Keratinocyte (primary cell): ENCODE measurements at regions not wholly inside any gene's neighbourhood (a gene's known extent, or its start where the extent isn't known, plus 50 kb on each side); places are given as distances from the start of the nearest gene placed in this dataset.
"Not testable (repeated sequence)": the region's sequence is repeated elsewhere in the genome, so short reads cannot be mapped to it uniquely, and the experiment has no call there.

Experiments used
- DNase-seq: peaks from one replicate; pipeline ENCODE4 v3.0.0-alpha.2; 2011; ENCODE audit warnings: low read depth, missing footprints, low spot score
- FAIRE-seq: peaks from 2 replicates; lab custom pipeline; 2011; peaks lifted over from hg19 to GRCh38; lab: Jason Lieb, UNC
- H2AFZ ChIP-seq: 2 replicates; pipeline ENCODE4 v1.6.0; 2012; ENCODE audit warnings: low read length, control low read depth, inconsistent platforms; ENCODE audit not compliant: control insufficient read depth
- H3K27ac ChIP-seq: 2 replicates; pipeline ENCODE4 v1.5.1; 2011; ENCODE audit warnings: low read length; ENCODE audit not compliant: control insufficient read depth, insufficient read depth
- H3K27me3 ChIP-seq: 3 replicates; pipeline ENCODE4 v1.6.0; 2011; ENCODE audit warnings: low read length; ENCODE audit not compliant: control insufficient read depth, insufficient read depth; ENCODE audit errors: extremely low read depth
- H3K36me3 ChIP-seq, 2 experiments: 2 replicates in 1 of 2; 3 replicates in 1 of 2; pipeline ENCODE4 v1.5.1; 2011; ENCODE audit warnings: low read length in 2 of 2, mild to moderate bottlenecking in 1 of 2; ENCODE audit not compliant: control insufficient read depth in 2 of 2, insufficient read depth in 2 of 2; ENCODE audit errors: extremely low read depth in 1 of 2
- H3K4me1 ChIP-seq: 3 replicates; pipeline ENCODE4 v1.5.1; 2011; ENCODE audit warnings: low read length; ENCODE audit not compliant: control insufficient read depth, insufficient read depth; ENCODE audit errors: extremely low read depth
- H3K4me2 ChIP-seq: 3 replicates; pipeline ENCODE4 v1.6.0; 2011; ENCODE audit warnings: low read depth, low read length; ENCODE audit not compliant: control insufficient read depth, insufficient read depth; ENCODE audit errors: extremely low read depth
- H3K4me3 ChIP-seq, 3 experiments: fragments of 200-600 bp in 1 of 3; sonication (generic) in 1 of 3; 2 replicates in 2 of 3; 3 replicates in 1 of 3; pipeline ENCODE4 v1.5.1; 2011 to 2016; ENCODE audit warnings: low read length in 3 of 3, mild to moderate bottlenecking in 3 of 3, control low read depth in 2 of 3, inconsistent platforms in 1 of 3, low read depth in 1 of 3, mixed read lengths in 1 of 3, mixed run types in 1 of 3, moderate library complexity in 1 of 3; ENCODE audit not compliant: control insufficient read depth in 2 of 3, insufficient read depth in 2 of 3; ENCODE audit errors: extremely low read depth in 1 of 3
- H3K79me2 ChIP-seq: 2 replicates; pipeline ENCODE4 v1.6.0; 2012; ENCODE audit warnings: low read length; ENCODE audit not compliant: control insufficient read depth, insufficient read depth
- H3K9ac ChIP-seq: 3 replicates; pipeline ENCODE4 v1.6.0; 2011; ENCODE audit warnings: low read length; ENCODE audit not compliant: control insufficient read depth, insufficient read depth; ENCODE audit errors: extremely low read depth
- H3K9me1 ChIP-seq: 3 replicates; pipeline ENCODE4 v1.6.0; 2011; ENCODE audit warnings: low read length; ENCODE audit not compliant: control insufficient read depth, insufficient read depth; ENCODE audit errors: extremely low read depth
- H3K9me3 ChIP-seq: 2 replicates; pipeline ENCODE4 v1.5.1; 2012; ENCODE audit warnings: low read depth, low read length; ENCODE audit not compliant: control insufficient read depth
- H4K20me1 ChIP-seq: 3 replicates; pipeline ENCODE4 v1.6.0; 2011; ENCODE audit warnings: low read length; ENCODE audit not compliant: control insufficient read depth, insufficient read depth; ENCODE audit errors: extremely low read depth
- CTCF ChIP-seq, 3 experiments: IDR thresholded peaks in 1 of 3; conservative IDR thresholded peaks in 1 of 3; optimal IDR thresholded peaks in 1 of 3; 2 replicates in 2 of 3; 3 replicates in 1 of 3; pipeline versions ENCODE3 to v1.5.1; 2011; ENCODE audit warnings: low read length in 3 of 3, mild to moderate bottlenecking in 3 of 3, moderate library complexity in 2 of 3, control low read depth in 1 of 3, inconsistent platforms in 1 of 3; ENCODE audit not compliant: insufficient read depth in 2 of 3; ENCODE audit errors: extremely low read depth in 1 of 3
- EZH2 ChIP-seq: IDR thresholded peaks from one replicate; pipeline ENCODE4 v1.6.1; 2012; ENCODE audit warnings: inconsistent platforms, mild to moderate bottlenecking, low read length, moderate library complexity
- dilution Hi-C: fragments of 300-500 bp; cut with MboI; formaldehyde crosslinking; loops from one replicate; pipeline ENCODE4 v1.7.0; 2020; ENCODE audit warnings: low sequenced_read_pairs; ENCODE audit not compliant: extremely low pct_ligation_motif_present

- DNase-seq (no peak), FAIRE-seq (no peak)
- no peaks in the 10 kb centered on the region for H3K79me2 ChIP-seq
- H3K4me2 ChIP-seq = no peak overlapping the region
- H3K4me3 ChIP-seq = no peak overlapping the region
- H4K20me1 ChIP-seq = no peaks in the 10 kb centered on the region
- no peaks in the 10 kb centered on the region for H3K36me3 ChIP-seq
- dilution Hi-C loops = no loop called here
- no peaks in the 10 kb centered on the region for H3K9me3 ChIP-seq
- no peaks in the 10 kb centered on the region for H3K9me1 ChIP-seq
- no peak overlapping the region for H3K9ac ChIP-seq
- TF ChIP-seq CTCF (optimal IDR thresholded peaks at IDR 0.05 in 1 of 3, IDR thresholded peaks at IDR 0.05 in 1 of 3, conservative IDR thresholded peaks at IDR 0.05 in 1 of 3; ENCODE audit: extremely low read depth in 1 of 3, insufficient read depth in 2 of 3, low read length in 3 of 3) (no peak), EZH2 (no peak)
- H3K4me1 ChIP-seq = no peaks in the 10 kb centered on the region
- H2AFZ ChIP-seq = no peak overlapping the region
- H3K27ac ChIP-seq = no peak overlapping the region
- H3K27me3 ChIP-seq = no peaks in the 10 kb centered on the region
Observed at GRCh38 chr2:107745100-107745499, 81.6 kb upstream of the RGPD4 start.

- dilution Hi-C loops, FAIRE-seq, H3K27me3 ChIP-seq, H3K9ac ChIP-seq, H3K9me3 ChIP-seq, DNase-seq, H3K79me2 ChIP-seq, H3K4me3 ChIP-seq, H3K4me1 ChIP-seq, H3K9me1 ChIP-seq, H4K20me1 ChIP-seq, H3K36me3 ChIP-seq, H3K27ac ChIP-seq, H2AFZ ChIP-seq, H3K4me2 ChIP-seq: not testable (repeated sequence)
Observed at GRCh38 chr2:107746552-107747198, 80.0 kb upstream of the RGPD4 start.

GRCh38 chr2:107747199-107747963 lies 79.3 kb upstream of the RGPD4 start:
- H4K20me1 ChIP-seq, H3K4me1 ChIP-seq, H3K27me3 ChIP-seq, H3K9ac ChIP-seq, FAIRE-seq, H3K9me1 ChIP-seq, dilution Hi-C loops, H3K36me3 ChIP-seq, H3K79me2 ChIP-seq, DNase-seq, H3K9me3 ChIP-seq, H3K4me3 ChIP-seq, H3K4me2 ChIP-seq, H2AFZ ChIP-seq, H3K27ac ChIP-seq: not testable (repeated sequence)
